ENCODE measurements at regions not wholly inside any gene's neighbourhood (a gene's known extent, or its start where the extent isn't known, plus 50 kb on each side); places are given as distances from the start of the nearest gene placed in this dataset.

- Mint-ChIP-seq H3K27ac (no peak overlapping the region), H3K4me1 (ENCODE audit: low read depth) (peaks cover 6% of the 10 kb centered on the region), H3K9me3 (ENCODE audit: low read depth) (no peaks in the 10 kb centered on the region), H3K27me3 (peaks cover 25% of the 10 kb centered on the region), H3K4me3 (ENCODE audit: low read depth) (no peak overlapping the region), H3K36me3 (ENCODE audit: insufficient read depth) (no peaks in the 10 kb centered on the region)
- TF ChIP-seq CTCF (IDR thresholded peaks at IDR 0.05; ENCODE audit: unreplicated experiment): no peak
- no peak for DNase-seq (ENCODE audit: low spot score, unreplicated experiment)
These were observed 60.5 kb downstream of the UNCX start for GRCh38 chr7:1292972-1293830.

- no peaks in the 10 kb centered on the region for H3K9me3 Mint-ChIP-seq (ENCODE audit: low read depth)
- no peak overlapping the region for H3K27ac Mint-ChIP-seq
- no peaks in the 10 kb centered on the region for H3K36me3 Mint-ChIP-seq (ENCODE audit: insufficient read depth)
- DNase-seq (ENCODE audit: low spot score, unreplicated experiment): no peak
- peaks cover 25% of the 10 kb centered on the region for H3K27me3 Mint-ChIP-seq
- no peak for TF ChIP-seq CTCF (IDR thresholded peaks at IDR 0.05; ENCODE audit: unreplicated experiment)
- peaks cover 6% of the 10 kb centered on the region for H3K4me1 Mint-ChIP-seq (ENCODE audit: low read depth)
- no peak overlapping the region for H3K4me3 Mint-ChIP-seq (ENCODE audit: low read depth)
These were observed 61.3 kb downstream of the UNCX start for GRCh38 chr7:1293950-1294411.

GRCh38 chr7:1295776-1296355 lies 63.2 kb downstream of the UNCX start:
- no peaks in the 10 kb centered on the region for H3K9me3 Mint-ChIP-seq (ENCODE audit: low read depth)
- no peak for TF ChIP-seq CTCF (IDR thresholded peaks at IDR 0.05; ENCODE audit: unreplicated experiment)

GRCh38 chr7:1296356-1296981 lies 63.8 kb downstream of the UNCX start:
- DNase-seq (ENCODE audit: low spot score, unreplicated experiment): no peak
- Mint-ChIP-seq H3K36me3 (ENCODE audit: insufficient read depth) (no peaks in the 10 kb centered on the region), H3K27me3 (peaks cover 17% of the 10 kb centered on the region), H3K4me3 (ENCODE audit: low read depth) (no peak overlapping the region), H3K27ac (no peak overlapping the region), H3K9me3 (ENCODE audit: low read depth) (no peaks in the 10 kb centered on the region), H3K4me1 (ENCODE audit: low read depth) (no peaks in the 10 kb centered on the region)
- no peak for TF ChIP-seq CTCF (IDR thresholded peaks at IDR 0.05; ENCODE audit: unreplicated experiment)

More at GRCh38 chr7:1295776-1296355, 63.2 kb downstream of the UNCX start:
- DNase-seq (ENCODE audit: low spot score, unreplicated experiment): no peak
- peaks cover 17% of the 10 kb centered on the region for H3K27me3 Mint-ChIP-seq
- H3K4me3 Mint-ChIP-seq (ENCODE audit: low read depth): no peak overlapping the region
- H3K36me3 Mint-ChIP-seq (ENCODE audit: insufficient read depth): no peaks in the 10 kb centered on the region
- no peaks in the 10 kb centered on the region for H3K4me1 Mint-ChIP-seq (ENCODE audit: low read depth)
- no peak overlapping the region for H3K27ac Mint-ChIP-seq
